SIG-M5 treated with dmso at 0.1 percent for 504 hours (cell line): ENCODE measurements at regions not wholly inside any gene's neighbourhood (a gene's known extent, or its start where the extent isn't known, plus 50 kb on each side); places are given as distances from the start of the nearest gene placed in this dataset.
"Not testable (repeated sequence)": the region's sequence is repeated elsewhere in the genome, so short reads cannot be mapped to it uniquely, and the experiment has no call there.

Experiments
- DNase-seq: peaks from one replicate; lab custom pipeline; 2025; ENCODE audit not compliant: unreplicated experiment; lab: John Stamatoyannopoulos, UW

DNA sequence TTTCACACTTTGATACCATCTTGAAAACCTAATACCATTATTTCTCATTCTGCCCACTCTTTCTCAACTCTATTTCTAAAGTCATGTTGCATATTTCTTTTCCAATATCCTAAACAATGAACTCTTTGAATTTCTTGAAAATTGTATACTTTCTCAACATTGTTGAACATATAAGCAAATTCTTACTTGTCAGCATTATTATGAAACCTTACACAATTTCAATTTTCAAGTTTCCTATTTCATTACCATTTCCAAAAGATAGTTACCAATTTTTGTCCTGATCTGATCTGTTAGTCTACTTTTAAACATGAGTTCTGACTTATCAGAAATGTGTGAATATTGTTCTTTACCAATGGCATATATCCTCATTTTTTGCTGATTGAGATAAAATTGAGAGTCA lies 806.3 kb upstream of the IGFBP7 start:
- no peak for DNase-seq

DNA sequence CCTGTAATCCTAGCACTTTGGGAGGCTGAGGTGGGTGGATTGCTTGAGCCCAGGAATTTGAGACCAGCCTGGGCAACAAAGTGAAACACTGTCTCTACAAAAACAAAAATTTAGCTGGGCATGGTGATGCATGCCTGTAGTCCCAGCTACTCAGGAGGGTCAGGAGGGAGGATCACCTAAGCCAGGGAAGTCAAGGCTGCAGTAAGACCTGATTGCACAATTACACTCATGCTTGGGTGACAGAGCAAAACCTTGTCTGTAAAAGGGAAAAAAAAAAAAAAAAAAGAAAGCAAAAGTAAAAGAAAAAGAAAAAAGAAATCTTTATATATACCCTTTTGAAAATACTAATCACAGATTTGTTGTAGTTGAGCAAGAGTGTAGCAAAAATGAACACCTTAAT lies 801.0 kb upstream of the IGFBP7 start:
- no peak for DNase-seq

GRCh38 chr4:57910151-57910550 lies 800.0 kb upstream of the IGFBP7 start:
- DNase-seq, result no peak

DNA sequence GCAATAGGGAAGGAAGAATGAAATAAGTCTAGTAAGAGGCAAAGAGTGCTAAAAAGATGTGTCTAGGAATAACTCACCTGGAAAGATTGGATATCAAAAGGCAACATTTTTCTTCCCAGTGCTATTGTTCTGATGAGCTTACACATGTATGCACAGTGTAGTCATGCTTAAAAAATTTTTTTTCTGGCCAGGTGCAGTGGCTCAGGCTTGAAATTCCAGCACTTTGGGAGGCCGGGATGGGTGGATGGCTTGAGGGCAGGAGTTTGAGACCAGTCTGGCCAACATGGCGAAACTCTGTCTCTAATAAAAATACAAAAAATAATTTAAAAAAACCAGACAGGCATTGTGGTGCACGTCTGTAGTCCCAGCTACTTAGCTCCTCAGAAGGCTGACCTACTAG lies 795.8 kb upstream of the IGFBP7 start:
- no peak for DNase-seq

- no peak for DNase-seq
Measured at GRCh38 chr4:57877047-57877458, 766.9 kb upstream of the IGFBP7 start.

- DNase-seq, result no peak
Measured at GRCh38 chr4:57875829-57876392, 765.7 kb upstream of the IGFBP7 start.

DNA sequence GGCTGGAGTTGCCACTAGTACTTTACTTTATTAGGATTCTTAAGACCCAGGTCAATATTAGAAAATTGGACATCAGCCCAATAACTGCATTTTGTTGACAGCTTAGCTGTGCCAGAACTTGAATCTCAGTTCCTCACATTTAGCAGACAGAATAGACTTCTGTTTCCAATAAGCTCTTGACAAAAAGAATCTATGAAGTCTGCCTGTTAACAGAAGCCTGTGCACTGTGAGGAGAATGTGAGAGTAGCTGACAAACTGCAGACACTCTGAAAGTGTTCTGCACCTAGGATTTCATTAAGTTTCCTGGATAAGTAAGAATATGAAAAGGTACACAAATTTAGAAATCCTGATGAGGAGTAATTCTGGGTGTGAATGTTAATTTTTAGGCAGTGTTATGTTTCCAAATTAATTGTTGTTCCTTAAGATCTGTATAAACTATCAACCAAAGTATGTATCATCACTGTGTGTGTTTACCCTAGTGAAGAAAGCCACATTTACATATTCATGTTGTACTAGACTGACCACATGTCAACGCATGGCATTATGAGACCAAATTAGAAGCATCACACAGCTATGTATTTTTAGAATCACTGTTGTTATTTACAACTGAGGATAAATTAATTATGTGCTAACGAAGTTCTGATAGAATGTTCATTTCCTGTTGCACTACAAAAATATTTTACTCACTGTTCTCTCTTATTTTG lies 756.4 kb upstream of the IGFBP7 start:
- DNase-seq, result no peak

GRCh38 chr4:57865264-57865663 lies 755.1 kb upstream of the IGFBP7 start:
- no peak for DNase-seq

GRCh38 chr4:57854748-57855147 lies 744.6 kb upstream of the IGFBP7 start:
- DNase-seq, result no peak

DNA sequence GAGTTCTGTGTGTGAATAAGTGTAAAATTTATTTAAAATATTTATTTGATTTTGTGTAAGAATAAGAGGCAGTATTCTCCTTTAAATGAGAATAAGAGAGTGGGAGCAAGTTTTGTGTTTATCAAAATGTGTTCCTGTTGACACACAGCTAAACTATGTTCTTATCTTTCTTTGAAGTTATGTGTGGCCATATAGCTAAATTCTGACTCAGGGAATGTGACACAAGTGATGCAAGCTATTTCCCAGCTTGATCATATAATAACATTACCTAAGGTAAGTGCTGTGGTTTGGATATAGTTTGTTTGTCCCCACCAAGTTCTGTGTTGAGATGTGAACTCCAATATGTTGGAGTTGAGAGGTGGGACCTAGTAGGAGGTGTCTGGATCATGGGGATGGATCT lies 740.0 kb upstream of the IGFBP7 start:
- no peak for DNase-seq

- DNase-seq, result no peak
Measured at GRCh38 chr4:57832083-57832482, 721.9 kb upstream of the IGFBP7 start.

GRCh38 chr4:57789666-57790065 lies 679.5 kb upstream of the IGFBP7 start:
- no peak for DNase-seq

GRCh38 chr4:57777876-57778275 lies 667.7 kb upstream of the IGFBP7 start:
- DNase-seq, result no peak

- no peak for DNase-seq
Measured at GRCh38 chr4:57774681-57775080, 664.5 kb upstream of the IGFBP7 start.

GRCh38 chr4:57774171-57774570 lies 664.0 kb upstream of the IGFBP7 start:
- DNase-seq, result no peak

GRCh38 chr4:57766341-57766740 lies 656.2 kb upstream of the IGFBP7 start:
- DNase-seq, result no peak

DNA sequence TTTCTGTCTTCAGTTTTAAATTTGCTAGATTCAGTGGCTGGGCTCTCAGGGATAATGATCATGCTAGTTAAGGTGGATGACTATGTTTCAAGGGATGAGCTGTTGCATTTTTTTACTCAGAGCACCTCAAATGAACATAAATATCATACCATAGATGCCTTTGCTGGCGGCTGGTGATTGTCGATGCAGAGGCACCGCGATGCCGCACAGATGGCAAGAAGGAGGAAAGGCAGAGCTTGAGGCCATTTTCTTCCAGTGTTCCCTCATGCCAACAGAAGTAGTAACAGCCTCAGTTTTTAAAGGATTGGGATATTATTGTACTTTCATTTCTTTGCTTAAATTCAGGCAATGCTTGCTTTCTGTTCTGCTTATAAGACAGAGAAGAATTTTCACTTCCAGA lies 654.7 kb upstream of the IGFBP7 start:
- no peak for DNase-seq

- DNase-seq, result no peak
Measured at GRCh38 chr4:57763070-57763469, 652.9 kb upstream of the IGFBP7 start.

GRCh38 chr4:57740625-57741190 lies 630.5 kb upstream of the IGFBP7 start:
- DNase-seq, result no peak

DNA sequence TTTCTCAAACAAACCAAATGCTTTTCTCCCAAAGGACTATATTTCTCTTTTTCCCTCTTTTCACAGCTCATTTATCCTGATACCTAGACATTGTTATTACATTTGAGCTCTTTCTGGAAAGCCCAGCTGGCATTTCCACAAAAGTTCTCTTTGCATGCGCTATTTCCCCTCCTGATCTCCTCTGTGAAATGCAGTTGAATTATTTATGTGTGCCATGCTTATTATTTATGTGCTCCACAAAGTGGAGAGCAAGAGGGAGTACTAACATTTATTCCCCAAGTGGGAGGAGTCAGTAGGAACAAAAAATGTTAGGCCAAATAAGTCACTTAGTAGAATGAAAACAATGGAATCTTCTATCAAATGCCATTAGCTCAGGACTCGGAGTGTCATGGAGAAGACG lies 626.6 kb upstream of the IGFBP7 start:
- DNase-seq, result no peak

DNA sequence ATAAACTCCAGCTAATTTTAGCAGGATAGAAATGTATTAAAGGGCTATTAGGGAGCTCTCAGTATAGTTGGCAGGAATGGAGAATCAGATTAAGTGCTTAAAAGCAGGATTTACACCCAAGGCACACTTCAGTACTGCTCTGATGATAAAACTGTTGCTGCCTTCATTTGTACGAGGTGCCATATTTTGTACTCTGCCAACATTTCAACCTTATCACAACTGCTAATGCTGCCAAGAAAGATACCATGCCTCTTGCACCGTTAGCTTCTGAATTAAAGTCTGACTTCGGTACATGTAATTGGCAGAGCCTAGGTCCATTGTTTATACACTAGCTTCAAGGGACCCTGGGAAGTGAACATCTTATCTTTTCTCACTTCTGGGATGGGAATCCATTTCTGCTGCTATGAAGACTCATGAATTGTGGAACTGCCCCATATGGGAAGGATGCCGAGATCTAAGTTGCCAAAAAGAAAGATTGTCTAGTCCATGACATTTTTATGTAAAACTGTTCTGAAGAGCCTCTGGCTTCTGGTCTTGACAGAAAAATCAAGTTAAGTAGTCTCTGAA lies 624.0 kb upstream of the IGFBP7 start:
- no peak for DNase-seq

GRCh38 chr4:57729775-57730570 lies 619.8 kb upstream of the IGFBP7 start:
- DNase-seq, result not testable (repeated sequence)
